H9 (cell line): ENCODE measurements at regions not wholly inside any gene's neighbourhood (a gene's known extent, or its start where the extent isn't known, plus 50 kb on each side); places are given as distances from the start of the nearest gene placed in this dataset.

Experiments used
- DNase-seq: peaks from one replicate; pipeline ENCODE4 v3.0.0-alpha.2; 2017
- H2AFZ ChIP-seq: one replicate; pipeline ENCODE4 v1.6.1; 2013; ENCODE audit warnings: mild to moderate bottlenecking, low read length, control low read depth, moderate library complexity
- H2AK5ac ChIP-seq: 2 replicates; pipeline ENCODE4 v1.6.1; 2013; ENCODE audit warnings: low read length, control low read depth, mixed read lengths; ENCODE audit not compliant: insufficient read length
- H2BK120ac ChIP-seq: one replicate; pipeline ENCODE4 v1.6.1; 2013; ENCODE audit warnings: low read depth, mild to moderate bottlenecking, low read length, control low read depth, inconsistent platforms; ENCODE audit not compliant: poor library complexity, severe bottlenecking
- H2BK12ac ChIP-seq: 2 replicates; pipeline ENCODE4 v1.6.1; 2013; ENCODE audit warnings: low read length, control low read depth, mixed read lengths, low read depth; ENCODE audit not compliant: insufficient read length
- H2BK15ac ChIP-seq: 2 replicates; pipeline ENCODE4 v1.6.1; 2013; ENCODE audit warnings: low read depth, low read length, control low read depth
- H2BK20ac ChIP-seq: one replicate; pipeline ENCODE4 v1.6.1; 2013; ENCODE audit warnings: low read depth, mild to moderate bottlenecking, low read length, control low read depth, inconsistent platforms; ENCODE audit not compliant: poor library complexity, severe bottlenecking
- H2BK5ac ChIP-seq: 2 replicates; pipeline ENCODE4 v1.6.1; 2013; ENCODE audit warnings: low read length, control low read depth, mixed read lengths; ENCODE audit not compliant: insufficient read length
- H3K14ac ChIP-seq: 2 replicates; pipeline ENCODE4 v1.6.1; 2013; ENCODE audit warnings: low read length, control low read depth; ENCODE audit not compliant: insufficient read depth
- H3K18ac ChIP-seq: 2 replicates; pipeline ENCODE4 v1.6.1; 2013; ENCODE audit warnings: low read depth, mild to moderate bottlenecking, mixed read lengths, low read length, control low read depth; ENCODE audit not compliant: insufficient read length
- H3K23ac ChIP-seq: 2 replicates; pipeline ENCODE4 v1.6.1; 2013; ENCODE audit warnings: low read length, control low read depth, mixed read lengths, low read depth; ENCODE audit not compliant: insufficient read length
- H3K23me2 ChIP-seq: 2 replicates; pipeline ENCODE4 v1.6.1; 2013; ENCODE audit warnings: low read depth, mild to moderate bottlenecking, mixed read lengths, low read length, control low read depth; ENCODE audit not compliant: insufficient read length, poor library complexity, severe bottlenecking
- H3K27ac ChIP-seq: 2 replicates; pipeline ENCODE4 v1.5.1; 2013; ENCODE audit warnings: low read length, control low read depth, mixed read lengths, low read depth; ENCODE audit not compliant: insufficient read length
- H3K27me3 ChIP-seq: 2 replicates; pipeline ENCODE4 v1.6.1; 2013; ENCODE audit warnings: low read length, control low read depth, inconsistent platforms; ENCODE audit not compliant: insufficient read depth
- H3K4ac ChIP-seq: 2 replicates; pipeline ENCODE4 v1.6.1; 2013; ENCODE audit warnings: low read depth, mild to moderate bottlenecking, control low read depth, inconsistent platforms, low read length, moderate library complexity
- H3K4me1 ChIP-seq: 2 replicates; pipeline ENCODE4 v1.6.1; 2013; ENCODE audit warnings: low read length, control low read depth, inconsistent platforms; ENCODE audit not compliant: insufficient read depth
- H3K4me2 ChIP-seq: 2 replicates; pipeline ENCODE4 v1.6.1; 2013; ENCODE audit warnings: low read length, control low read depth, mixed read lengths; ENCODE audit not compliant: insufficient read length, insufficient read depth
- H3K56ac ChIP-seq: 2 replicates; pipeline ENCODE4 v1.6.1; 2013; ENCODE audit warnings: low read depth, mild to moderate bottlenecking, mixed read lengths, low read length, control low read depth; ENCODE audit not compliant: insufficient read length
- H3K79me1 ChIP-seq: 2 replicates; pipeline ENCODE4 v1.6.1; 2013; ENCODE audit warnings: low read depth, mild to moderate bottlenecking, moderate library complexity, low read length, control low read depth, inconsistent platforms; ENCODE audit not compliant: insufficient read depth, poor library complexity, severe bottlenecking
- H3K79me2 ChIP-seq: 2 replicates; pipeline ENCODE4 v1.6.1; 2013; ENCODE audit warnings: low read length, control low read depth, inconsistent platforms; ENCODE audit not compliant: insufficient read depth
- H3K9ac ChIP-seq: 2 replicates; pipeline ENCODE4 v1.6.1; 2013; ENCODE audit warnings: low read length, control low read depth, mixed read lengths; ENCODE audit not compliant: insufficient read length; ENCODE audit errors: extremely low read depth
- H3K9me3 ChIP-seq: one replicate; pipeline ENCODE4 v1.6.1; 2013; ENCODE audit warnings: low read depth, low read length, inconsistent platforms; ENCODE audit not compliant: control insufficient read depth
- H3T11ph ChIP-seq: one replicate; pipeline ENCODE4 v1.6.1; 2013; ENCODE audit warnings: mild to moderate bottlenecking, low read length, control low read depth, inconsistent platforms
- H4K20me1 ChIP-seq: one replicate; pipeline ENCODE4 v1.6.1; 2013; ENCODE audit not compliant: control insufficient read depth, insufficient read length, insufficient read depth
- H4K5ac ChIP-seq: 2 replicates; pipeline ENCODE4 v1.6.1; 2013; ENCODE audit warnings: low read depth, mild to moderate bottlenecking, mixed read lengths, low read length, control low read depth; ENCODE audit not compliant: insufficient read length
- H4K8ac ChIP-seq: replicated peaks from 2 replicates; pipeline ENCODE4 v1.6.1; 2013; ENCODE audit warnings: low read length, control low read depth, mixed read lengths, low read depth; ENCODE audit not compliant: insufficient read length
- H4K91ac ChIP-seq: 2 replicates; pipeline ENCODE4 v1.6.1; 2013; ENCODE audit warnings: low read depth, mild to moderate bottlenecking, moderate library complexity, mixed read lengths, low read length, control low read depth; ENCODE audit not compliant: insufficient read length
- H3K27ac Mint-ChIP-seq, 3 experiments: 2 replicates in 2 of 3; 3 replicates in 1 of 3; pipeline ENCODE4 v1.8.0; 2020 to 2021; ENCODE audit warnings: mixed read lengths in 3 of 3, mild to moderate bottlenecking in 1 of 3, moderate library complexity in 1 of 3
- H3K27me3 Mint-ChIP-seq: 2 replicates; pipeline ENCODE4 v1.8.0; 2021; ENCODE audit warnings: low read depth, mild to moderate bottlenecking, moderate library complexity, mixed read lengths
- H3K36me3 Mint-ChIP-seq, 3 experiments: 2 replicates in 2 of 3; 3 replicates in 1 of 3; pipeline ENCODE4 v1.8.0; 2020 to 2021; ENCODE audit warnings: low read depth in 3 of 3, mixed read lengths in 3 of 3; ENCODE audit not compliant: insufficient read depth in 1 of 3
- H3K4me1 Mint-ChIP-seq, 2 experiments: 2 replicates each; pipeline ENCODE4 v1.8.0; 2020; ENCODE audit warnings: mixed read lengths in 2 of 2
- H3K4me3 Mint-ChIP-seq, 2 experiments: 2 replicates in 1 of 2; 3 replicates in 1 of 2; pipeline ENCODE4 v1.8.0; 2020 to 2021; ENCODE audit warnings: mild to moderate bottlenecking in 2 of 2, mixed read lengths in 2 of 2, moderate library complexity in 1 of 2
- H3K9me3 Mint-ChIP-seq, 2 experiments: 2 replicates in 1 of 2; 3 replicates in 1 of 2; pipeline ENCODE4 v1.8.0; 2020; ENCODE audit warnings: mild to moderate bottlenecking in 2 of 2, mixed read lengths in 2 of 2, moderate library complexity in 1 of 2
- CTCF ChIP-seq: fragments of 200-600 bp; sonication (generic); conservative IDR thresholded peaks from 3 replicates; pipeline ENCODE4 v1.8.0; 2021; ENCODE audit warnings: antibody characterized with exemption, mild to moderate bottlenecking
- WGBS: extraction: QIAGEN DNeasy Blood & Tissue Kit; methylation state at CpG from one replicate; pipeline ENCODE4 v1.1.7; 2013; ENCODE audit warnings: missing lambda C conversion rate, low lambda C conversion rate, mixed read lengths; ENCODE audit not compliant: insufficient read length; ENCODE audit errors: extremely low coverage; 5-methylcytosine and 5-hydroxymethylcytosine counted together

DNA sequence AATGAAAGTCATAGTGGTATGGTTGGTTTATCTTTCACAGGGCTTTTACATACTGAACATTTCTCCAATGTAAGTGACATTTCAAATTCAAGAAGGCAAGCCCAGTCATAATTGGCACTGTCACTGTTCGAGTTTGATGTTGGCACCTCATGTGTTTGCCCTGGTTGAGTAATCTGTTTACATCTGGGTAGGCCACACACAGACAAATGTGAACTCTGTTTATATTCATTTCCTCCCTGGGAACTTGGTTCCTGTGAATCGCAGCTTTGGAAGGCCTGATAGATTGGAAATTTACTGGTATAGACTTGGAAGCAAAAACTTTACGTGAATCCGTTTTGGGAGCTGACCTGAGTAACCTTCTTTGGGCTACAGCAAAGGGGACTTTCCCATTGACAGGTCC is 395.2 kb upstream of the AZI2 start:
- Histone ChIP-seq H4K20me1 (no peaks in the 10 kb centered on the region), H3K4me1 (no peaks in the 10 kb centered on the region), H3K23ac (no peak overlapping the region), H2BK5ac (no peak overlapping the region), H3K56ac (no peak overlapping the region), H3K9ac (no peak overlapping the region), H2AK5ac (no peak overlapping the region), H3K27me3 (no peaks in the 10 kb centered on the region), H2BK20ac (no peak overlapping the region), H3K4me2 (no peak overlapping the region), H2BK15ac (no peak overlapping the region), H4K5ac (no peak overlapping the region), H3K9me3 (no peaks in the 10 kb centered on the region), H3K27ac (no peak overlapping the region), H2BK120ac (no peak overlapping the region), H2BK12ac (no peak overlapping the region), H3K79me2 (no peaks in the 10 kb centered on the region), H4K91ac (no peak overlapping the region), H4K8ac (no peak overlapping the region), H3T11ph (no peak overlapping the region), H3K79me1 (no peaks in the 10 kb centered on the region), H2AFZ (no peak overlapping the region), H3K4ac (no peak overlapping the region), H3K14ac (no peak overlapping the region), H3K23me2 (no peaks in the 10 kb centered on the region), H3K18ac (no peak overlapping the region)
- peak overlapping the region in 1 of 3 experiments; percentile 71; a peak in 2 of 7 replicates for H3K27ac Mint-ChIP-seq
- no peaks in the 10 kb centered on the region for H3K36me3 Mint-ChIP-seq
- H3K27me3 Mint-ChIP-seq: no peaks in the 10 kb centered on the region
- H3K9me3 Mint-ChIP-seq: no peaks in the 10 kb centered on the region; a peak in 1 of 5 replicates
- WGBS: no CpG with 5 or more reads among the region's 4 CpGs
- DNase-seq: no peak
- no peaks in the 10 kb centered on the region; a peak in 1 of 4 replicates for H3K4me1 Mint-ChIP-seq
- no peak for TF ChIP-seq CTCF
- H3K4me3 Mint-ChIP-seq: no peak overlapping the region
